Right ventricle myocardium inferior (tissue), 1 donor: ENCODE measurements at regions not wholly inside any gene's neighbourhood (a gene's known extent, or its start where the extent isn't known, plus 50 kb on each side); places are given as distances from the start of the nearest gene placed in this dataset.

ENCODE experiments used
- ATAC-seq: fragments of 200-7000 bp; cut with Tn5 transposase; one replicate; pipeline ENCODE4 v1.9.1; 2020; ENCODE audit warnings: mild to moderate bottlenecking, moderate library complexity
- DNase-seq: peaks from one replicate; pipeline ENCODE4 v3.0.0; 2021; ENCODE audit errors: missing footprints
- intact Hi-C: fragments of 100-400 bp; cut with DNase I; formaldehyde crosslinking; loops from one replicate; pipeline ENCODE4 v1.11.0; 2022
- donor health status: DM: no; HTN: yes; CAD: no; lungs with severe emphysema.

DNA sequence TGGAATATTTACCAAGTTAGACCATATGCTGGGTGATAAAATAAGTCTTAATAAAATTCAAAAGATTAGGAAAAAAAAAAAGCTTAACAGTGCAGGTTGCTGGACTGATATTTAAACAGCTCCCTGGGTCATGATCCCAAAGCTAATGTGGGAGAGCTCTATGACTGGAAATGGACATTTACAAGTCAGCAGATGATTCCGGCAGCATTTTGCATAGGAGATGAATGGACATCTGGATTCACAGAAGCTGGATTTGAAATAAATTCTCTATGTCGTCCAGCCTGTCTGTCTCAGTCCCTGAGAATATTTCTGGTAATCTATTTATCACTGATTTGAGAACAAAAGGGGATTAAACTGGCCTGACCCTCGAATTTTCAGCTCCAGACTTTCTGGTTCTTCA lies 52.3 kb upstream of the KLHL25 start:
- ATAC-seq (no peak), DNase-seq (no peak)
- intact Hi-C loops, result no loop called here

DNA sequence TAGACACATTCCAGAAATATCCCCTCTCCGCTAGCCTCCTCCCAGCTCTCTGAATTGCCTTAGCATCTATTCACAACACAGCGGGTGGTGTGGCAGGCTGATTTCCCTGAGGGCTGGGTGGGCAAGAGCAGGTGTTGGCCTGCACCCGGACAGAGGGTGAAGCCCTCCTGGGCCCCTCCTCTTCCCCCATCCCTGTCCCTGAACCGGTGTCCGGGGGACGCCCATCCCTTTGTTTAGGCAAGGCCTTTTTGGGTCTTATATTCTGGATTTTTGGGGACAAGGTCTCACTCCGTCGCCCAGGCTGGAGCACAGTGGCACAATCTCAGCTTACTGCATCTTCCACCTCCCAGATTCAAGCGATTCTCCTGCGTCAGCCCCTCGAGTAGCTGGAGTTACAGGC lies 55.2 kb upstream of the KLHL25 start:
- DNase-seq (no peak), ATAC-seq (no peak)
- intact Hi-C loops, result no loop called here

DNA sequence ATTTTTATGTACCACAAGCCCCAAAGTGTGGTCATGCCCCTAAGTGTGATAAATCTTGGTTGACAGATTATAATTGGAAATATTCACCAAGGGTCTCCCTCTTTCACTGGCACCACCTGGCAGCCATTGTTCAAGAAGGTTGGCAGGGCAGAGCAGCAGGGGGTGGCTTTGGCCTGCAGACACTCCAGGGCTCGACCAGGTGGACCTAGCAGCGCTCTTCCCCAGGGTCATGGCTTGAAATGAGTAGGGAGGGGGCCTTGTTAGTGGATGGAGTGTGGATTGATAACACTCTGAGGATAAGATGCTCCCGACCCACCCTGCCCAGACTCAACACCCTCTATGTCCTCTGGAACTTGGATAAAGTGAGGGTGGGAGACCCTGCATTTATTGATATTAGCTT lies 58.2 kb upstream of the KLHL25 start:
- ATAC-seq, result no peak
- DNase-seq, result no peak
- intact Hi-C loops, result no loop called here

DNA sequence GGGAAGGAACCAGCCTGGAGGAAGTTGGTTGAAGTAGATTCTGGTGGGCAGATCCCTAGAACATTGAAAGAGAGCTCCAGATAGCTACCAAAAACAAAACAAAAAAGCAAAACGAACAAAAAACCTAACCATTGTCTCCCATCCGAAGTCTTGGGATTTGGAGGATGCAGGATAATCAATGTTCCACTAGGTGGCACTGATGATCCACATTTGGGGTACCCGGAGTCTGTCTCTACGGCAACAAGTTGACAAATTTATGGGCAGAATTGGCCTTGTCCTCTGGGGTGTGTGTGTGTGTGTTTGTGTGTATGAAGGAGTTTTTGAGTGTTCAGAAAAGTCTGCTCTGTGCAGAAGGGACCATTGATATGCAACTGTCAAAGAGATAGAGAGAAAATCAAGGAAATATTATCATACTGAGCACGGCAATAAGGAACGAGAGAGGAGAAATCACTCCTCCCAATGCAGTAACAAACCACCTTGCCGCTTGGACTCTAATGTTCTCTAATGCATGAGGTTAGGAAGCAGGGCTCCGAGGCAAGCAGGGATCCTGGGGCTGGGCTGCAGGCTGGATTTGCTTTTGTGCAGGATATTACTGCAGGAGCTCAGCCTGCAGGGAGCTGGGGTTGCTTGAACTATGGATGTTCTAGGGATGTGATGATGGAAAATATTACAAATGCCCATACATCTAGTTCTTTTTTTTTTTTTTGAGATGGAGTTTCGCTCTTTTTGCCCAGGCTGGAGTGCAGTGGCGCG lies 59.8 kb upstream of the KLHL25 start:
- DNase-seq, result no peak
- intact Hi-C loops, result no loop called here
- ATAC-seq, result peak; percentile 70

DNA sequence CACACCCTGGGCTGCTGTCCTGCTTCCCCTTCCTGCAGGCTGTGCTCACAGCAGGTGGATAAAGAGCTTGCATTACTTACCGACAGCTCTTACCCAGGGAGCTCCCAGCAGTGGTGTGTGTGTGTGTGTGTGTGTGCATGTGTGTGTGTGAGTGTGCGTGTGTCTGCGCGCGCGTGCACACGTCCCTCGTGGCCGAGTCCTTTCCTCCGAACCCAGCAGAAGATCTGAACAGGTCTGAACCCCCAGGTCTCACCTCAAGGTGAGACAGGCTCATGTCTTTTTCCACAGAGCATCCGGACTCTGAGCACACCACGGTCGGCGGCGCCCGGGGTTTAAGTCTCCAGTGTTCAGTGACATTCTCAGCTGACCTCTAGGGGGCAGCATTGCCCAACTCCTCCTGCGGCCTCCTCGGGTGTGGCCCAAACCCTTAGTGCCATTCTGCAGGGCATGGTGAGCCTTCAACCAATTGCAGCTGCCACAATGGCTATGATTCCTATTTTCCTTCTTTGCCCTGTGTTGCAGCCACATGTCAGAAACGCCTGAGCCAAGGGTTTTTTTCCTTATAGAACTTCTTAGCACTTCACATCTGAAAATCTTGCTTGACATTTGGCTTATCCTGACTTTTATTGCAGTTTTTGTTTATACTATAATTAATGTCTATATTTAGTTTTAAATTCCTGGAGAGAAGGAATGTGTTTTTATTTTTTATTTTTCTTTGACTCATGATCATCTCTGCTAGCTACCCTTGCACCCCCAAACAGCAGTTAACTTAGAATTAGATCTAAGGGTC lies 64.1 kb upstream of the KLHL25 start:
- intact Hi-C loops, result no loop called here
- peak; percentile 73 for ATAC-seq
- DNase-seq, result no peak

DNA sequence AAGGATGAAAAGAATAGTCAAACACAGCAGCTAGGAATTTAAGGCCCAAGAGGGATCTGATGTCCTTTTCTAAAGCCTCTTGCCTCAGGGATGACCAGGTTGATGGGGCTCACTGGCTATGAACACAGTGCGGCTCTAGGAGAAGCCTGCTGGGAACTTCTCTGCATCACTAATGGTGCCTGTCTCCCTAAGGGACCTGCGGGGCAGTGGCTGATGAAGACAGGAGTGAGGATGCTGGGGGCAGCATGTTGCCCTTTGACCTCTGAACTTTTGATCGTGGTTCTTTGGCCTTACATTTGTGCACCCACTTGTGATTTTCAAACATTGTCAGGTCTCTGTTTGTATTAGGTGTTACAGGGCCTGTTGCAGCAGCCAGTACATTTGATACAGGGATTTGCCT lies 64.9 kb upstream of the KLHL25 start:
- DNase-seq (no peak), ATAC-seq (no peak)
- intact Hi-C loops, result no loop called here

DNA sequence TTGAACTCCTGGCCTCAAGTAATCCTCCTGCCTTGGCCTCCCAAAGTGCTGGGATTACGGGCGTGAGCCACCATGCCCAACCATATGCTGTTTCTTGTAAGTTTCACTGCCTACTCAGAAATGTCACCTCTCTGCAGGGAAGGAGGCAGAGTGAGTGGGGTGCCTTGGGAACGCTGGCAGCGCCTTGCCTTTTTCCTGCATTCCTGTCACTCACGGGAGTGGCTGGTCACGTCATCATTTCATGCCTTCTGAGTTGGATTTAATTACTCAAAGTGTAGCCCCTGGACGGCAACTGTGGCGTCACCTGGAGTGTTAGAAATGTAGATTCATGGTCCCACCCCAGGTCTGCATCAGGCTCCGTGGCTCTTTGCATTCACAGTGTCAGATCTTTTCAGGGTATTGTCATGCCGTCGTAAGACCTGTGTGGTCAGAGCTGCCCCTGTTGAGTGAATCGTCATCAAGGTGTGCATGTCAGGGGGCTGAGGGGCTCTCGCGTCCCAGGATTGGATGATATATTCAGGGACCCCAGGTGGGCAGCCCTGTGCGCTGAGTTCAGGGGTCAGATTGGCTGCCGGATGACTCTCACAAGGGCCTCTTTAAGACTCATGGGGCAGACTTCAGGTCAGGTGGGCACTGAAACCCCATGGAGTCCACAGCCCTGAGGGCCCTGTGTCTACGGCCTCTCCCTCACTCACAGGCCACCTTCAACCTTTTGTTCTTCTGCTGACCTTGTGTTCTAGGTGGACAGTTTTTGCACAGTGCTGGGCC lies 65.9 kb upstream of the KLHL25 start:
- DNase-seq (no peak), ATAC-seq (no peak)
- intact Hi-C loops, result no loop called here

DNA sequence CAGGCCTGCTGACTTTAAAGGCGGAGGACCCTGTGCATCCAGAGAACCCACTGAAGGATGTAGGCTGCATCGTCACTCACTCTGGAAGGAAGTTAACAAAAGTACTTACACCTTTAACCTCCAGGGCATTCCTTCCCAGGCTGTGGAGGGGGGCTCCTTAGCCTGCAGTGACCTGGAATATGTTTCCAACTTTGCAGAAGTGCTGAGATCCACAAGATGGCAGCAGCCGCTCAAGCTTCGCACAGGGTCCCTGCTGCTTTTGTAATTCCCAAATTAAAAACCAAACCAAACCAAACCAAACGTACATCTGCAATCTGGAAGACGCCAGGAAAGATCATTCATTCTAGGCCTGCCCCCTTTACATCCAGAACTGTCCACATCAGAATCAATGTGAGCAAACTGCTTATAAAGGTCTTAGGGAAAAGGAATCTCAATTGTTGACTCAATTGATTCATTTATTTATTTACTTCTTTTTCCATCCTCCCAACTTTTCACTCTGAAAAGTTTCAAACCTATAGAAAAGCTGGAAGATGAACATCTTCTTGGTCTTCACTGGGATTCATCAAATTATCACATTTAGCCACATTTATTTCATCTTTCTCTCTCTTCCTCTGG lies 70.5 kb upstream of the KLHL25 start:
- intact Hi-C loops, result no loop called here
- DNase-seq, result no peak

DNA sequence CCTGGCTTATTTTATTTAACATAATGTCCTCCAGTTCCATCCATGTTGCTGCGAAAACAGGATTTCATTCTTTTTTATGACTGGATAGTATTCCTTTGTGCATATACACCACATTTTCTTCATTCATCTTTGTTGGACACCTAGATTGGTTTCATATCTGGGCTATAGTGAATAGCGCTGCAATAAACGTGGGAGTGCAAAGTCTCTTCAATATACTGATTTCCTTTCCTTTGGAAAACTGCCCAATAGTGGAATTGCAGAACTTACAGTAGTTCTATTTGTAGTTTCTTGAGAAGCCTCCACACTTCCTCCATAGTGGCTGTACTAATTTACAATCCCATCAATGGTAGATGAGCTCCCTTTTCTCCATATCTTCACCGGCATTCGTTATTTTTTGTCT lies 72.5 kb upstream of the KLHL25 start:
- ATAC-seq (no peak), DNase-seq (no peak)
- intact Hi-C loops, result no loop called here

More for the DNA sequence above, 70.5 kb upstream of the KLHL25 start:
- peak; percentile 48 for ATAC-seq

DNA sequence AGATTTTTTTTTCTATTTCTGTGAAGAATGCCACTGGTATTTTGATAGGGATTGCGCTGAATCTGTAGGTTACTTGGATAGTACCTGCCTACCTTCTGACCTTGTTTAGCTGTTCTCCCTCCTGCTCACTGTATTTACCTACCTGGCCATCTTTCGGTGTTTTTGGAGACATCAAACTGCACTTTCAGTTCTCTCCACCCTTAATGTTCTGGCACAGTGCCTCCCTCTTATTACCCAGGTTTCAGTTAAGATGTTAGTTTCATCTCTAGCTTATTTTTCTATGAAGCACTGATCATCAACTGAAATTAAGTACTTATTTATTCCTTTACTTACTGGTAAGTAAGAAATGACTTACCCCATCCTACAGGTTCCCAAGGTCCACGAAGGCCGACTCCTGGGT lies 74.4 kb upstream of the KLHL25 start:
- ATAC-seq, result no peak
- intact Hi-C loops, result no loop called here
- no peak for DNase-seq

DNA sequence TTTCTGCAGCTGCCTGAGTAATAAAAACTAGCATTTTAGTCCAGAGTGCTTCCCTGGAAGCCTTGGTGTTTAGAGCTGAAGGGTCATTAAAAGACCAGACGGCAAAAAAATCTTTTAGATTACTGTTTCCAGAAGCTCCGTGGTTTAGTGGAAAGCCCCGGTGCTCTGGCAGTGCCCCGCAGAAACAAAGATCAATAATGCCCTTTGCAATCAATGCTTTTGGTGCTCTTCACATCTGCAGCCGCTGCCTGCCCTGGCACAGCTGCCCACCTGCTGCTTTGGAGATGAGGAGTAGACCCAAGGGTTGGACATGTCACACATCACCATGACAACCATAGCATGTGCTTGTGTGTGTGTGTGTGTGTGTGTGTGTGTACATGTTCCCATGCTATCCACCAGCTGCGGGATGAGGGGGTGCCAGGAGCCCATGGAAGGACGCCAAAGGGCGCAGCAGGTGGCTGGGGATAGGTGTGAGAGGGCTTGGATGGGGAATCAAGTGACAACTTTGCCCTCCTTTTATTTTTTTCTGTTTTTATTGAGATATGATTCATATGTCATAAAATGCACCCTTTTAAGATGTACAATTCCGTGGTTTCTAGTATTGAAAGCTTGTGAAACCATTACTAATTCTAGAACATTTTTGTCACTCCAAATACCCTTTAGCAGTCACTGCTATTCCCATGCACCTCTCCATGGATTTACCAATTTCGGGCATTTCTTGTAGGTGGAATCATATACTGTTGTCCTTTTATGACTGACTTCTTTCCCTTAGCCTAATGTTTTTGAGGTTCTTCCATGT lies 75.7 kb upstream of the KLHL25 start:
- intact Hi-C loops, result no loop called here
- no peak for DNase-seq
- no peak for ATAC-seq

DNA sequence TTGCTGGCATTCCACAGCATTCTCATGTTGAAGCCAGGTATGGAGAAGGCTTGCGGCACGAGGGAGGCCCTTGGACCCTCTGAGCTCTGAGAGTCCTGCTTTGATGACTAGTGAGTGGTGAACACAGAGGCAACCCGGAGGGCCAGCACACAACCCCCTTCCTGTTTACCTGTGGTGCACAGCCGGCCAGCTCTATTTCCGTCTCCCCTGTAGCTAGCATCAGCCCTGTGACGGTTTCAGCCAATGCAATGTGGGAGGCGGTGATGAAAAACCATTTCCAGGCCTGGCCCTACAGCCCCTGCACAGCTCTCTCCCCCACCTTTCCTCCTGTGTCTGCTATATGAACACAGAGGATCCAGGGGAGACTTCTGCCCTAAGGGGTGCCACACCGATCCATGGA lies 76.8 kb upstream of the KLHL25 start:
- DNase-seq, result no peak
- ATAC-seq, result no peak
- intact Hi-C loops, result no loop called here

DNA sequence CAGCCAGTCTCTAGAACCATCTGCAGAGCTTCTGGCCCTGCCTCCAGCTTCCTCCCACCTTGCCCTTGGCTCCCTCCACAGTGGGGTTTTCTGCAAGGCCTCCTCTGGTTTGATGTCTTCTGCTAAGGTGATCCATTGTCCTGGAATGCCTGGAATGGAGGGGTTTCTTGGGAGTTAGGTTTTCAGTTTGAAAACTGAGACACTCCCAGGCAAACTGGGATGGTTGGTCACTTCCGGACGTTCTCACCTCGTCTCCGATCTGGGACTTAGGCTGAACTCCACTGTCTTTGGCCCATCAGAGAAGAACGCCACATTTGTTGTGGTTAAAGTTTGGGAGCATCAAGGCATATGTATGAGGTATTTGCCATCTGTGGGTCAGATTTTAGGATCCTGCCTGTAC lies 77.4 kb upstream of the KLHL25 start:
- no peak for DNase-seq
- ATAC-seq, result no peak
- intact Hi-C loops, result no loop called here

DNA sequence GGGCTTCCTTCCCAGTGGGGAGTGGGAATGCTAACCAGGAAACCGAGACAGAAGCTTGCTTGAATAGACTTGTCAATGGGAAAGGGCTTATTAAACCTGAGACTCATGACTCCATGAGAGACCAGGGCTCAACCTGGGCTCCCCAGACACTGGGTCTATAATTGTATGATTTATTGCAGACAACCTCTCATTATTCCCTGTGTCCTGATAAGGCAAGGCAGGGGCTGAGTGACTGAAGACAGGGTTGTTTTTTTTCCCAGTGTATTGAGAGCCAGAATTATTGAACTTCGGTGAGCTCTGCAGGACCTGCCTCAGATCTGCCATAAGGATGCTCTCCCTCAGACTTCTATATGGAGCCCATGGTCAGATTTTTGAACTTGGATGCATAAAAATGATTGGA lies 79.5 kb upstream of the KLHL25 start:
- DNase-seq (no peak), ATAC-seq (no peak)
- intact Hi-C loops, result no loop called here

DNA sequence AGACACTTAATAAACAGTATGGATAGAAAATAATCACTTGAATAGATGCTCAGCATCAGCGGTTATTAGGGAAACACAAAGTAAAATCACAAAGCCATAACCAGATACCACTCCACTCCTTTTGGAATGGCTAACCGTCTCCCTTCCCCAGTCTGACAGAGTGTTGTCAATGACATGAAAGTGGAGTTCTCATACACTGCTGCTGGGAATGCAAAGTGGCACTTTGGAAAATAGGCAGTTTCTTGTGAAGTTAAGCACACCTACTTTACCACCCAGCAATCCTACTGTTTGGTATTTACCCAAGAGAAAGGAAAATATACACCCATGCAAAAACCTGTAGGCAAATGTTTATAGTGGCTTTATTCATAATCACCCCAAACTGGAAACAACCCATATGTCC lies 81.0 kb upstream of the KLHL25 start:
- DNase-seq (no peak), ATAC-seq (no peak)
- intact Hi-C loops, result no loop called here

DNA sequence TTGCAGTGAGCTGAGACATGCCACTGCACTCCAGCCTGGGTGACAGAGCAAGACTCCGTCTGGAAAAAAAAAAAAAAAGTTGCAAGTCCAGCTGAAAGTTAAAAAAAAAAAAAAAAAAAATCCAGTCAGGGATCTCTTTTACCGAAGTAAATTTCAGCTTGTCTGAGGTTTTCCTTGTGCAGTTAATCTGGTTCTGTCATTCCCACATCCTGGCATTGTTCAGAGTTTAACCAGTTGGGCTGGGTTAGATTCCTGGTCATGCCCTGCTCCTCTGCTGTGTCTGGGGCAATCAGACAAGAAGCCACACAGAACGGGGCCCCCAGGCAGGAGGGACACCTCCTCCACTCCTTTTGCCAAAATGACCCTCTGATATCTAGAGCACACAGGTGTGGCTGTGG lies 84.1 kb upstream of the KLHL25 start:
- DNase-seq, result no peak
- intact Hi-C loops, result no loop called here
- no peak for ATAC-seq

DNA sequence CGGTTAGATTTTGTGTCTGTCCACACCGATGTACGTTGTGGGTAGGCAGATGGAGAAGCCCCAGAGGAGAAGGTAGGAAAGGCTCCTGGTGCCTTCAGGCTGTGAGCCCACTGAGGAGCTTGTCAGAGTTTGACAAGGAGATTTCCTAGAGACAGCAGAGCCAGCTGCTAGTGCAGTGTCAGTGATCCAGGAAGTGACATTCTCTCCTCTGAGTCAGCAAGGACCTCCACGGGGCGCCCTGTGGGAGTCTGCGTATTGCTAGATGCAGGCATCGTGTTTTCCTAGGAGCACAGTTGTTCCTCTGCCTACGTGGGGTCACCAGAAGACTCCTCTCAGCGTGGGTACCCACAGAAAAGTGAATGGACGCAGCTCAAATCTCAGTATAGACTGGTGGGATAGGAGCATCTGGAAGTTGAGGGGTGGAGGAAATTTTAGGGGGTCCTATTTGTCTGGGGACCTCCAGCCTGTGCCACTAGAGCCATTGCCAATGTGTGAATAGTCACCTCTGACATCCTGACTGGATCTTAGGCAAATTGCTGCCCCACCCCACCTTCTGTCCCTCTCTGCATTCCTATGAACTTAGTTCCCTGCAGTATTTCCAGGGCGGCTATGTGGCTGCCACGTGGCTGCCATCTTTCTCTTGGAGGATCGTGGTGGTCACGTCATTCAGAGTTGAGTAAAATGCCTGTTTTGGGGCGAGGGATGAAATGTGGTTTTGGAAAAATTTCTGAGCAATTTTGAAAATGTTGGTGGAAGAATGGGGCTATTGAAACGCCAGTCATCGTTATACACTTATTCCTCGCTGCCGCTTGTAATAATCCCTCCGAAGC lies 84.8 kb upstream of the KLHL25 start:
- DNase-seq (no peak), ATAC-seq (no peak)
- intact Hi-C loops, result no loop called here
